H1 (cell line): ENCODE measurements at regions not wholly inside any gene's neighbourhood (a gene's known extent, or its start where the extent isn't known, plus 50 kb on each side); places are given as distances from the start of the nearest gene placed in this dataset.

Experiments used
- CTCF ChIA-PET: fragments of 300-600 bp; sonication (Branson Sonifier 250); formaldehyde crosslinking; loops from one replicate; lab custom pipeline; 2021; ENCODE audit not compliant: partially characterized antibody; lab: Charles Lee
- POLR2A ChIA-PET: fragments of 300-600 bp; sonication (Branson Sonifier 250); formaldehyde crosslinking; loops from one replicate; lab custom pipeline; 2021; ENCODE audit warnings: inconsistent platforms; ENCODE audit not compliant: partially characterized antibody; lab: Charles Lee
- DNase-seq, 2 experiments: peaks; one replicate each; pipeline versions ENCODE4 v3.0.0 to v3.0.0-alpha.2; 2010 to 2022; ENCODE audit warnings: low spot score in 2 of 2, low read depth in 1 of 2, mixed read lengths in 1 of 2
- FAIRE-seq: peaks from 2 replicates; lab custom pipeline; 2011; peaks lifted over from hg19 to GRCh38; lab: Jason Lieb, UNC
- H2AFZ ChIP-seq: 2 replicates; pipeline ENCODE4 v1.8.1; 2012; ENCODE audit warnings: low read length, inconsistent platforms
- H2AK5ac ChIP-seq: 2 replicates; pipeline ENCODE4 v1.6.1; 2013; ENCODE audit warnings: low read depth, low read length
- H2BK120ac ChIP-seq: replicated peaks from 2 replicates; pipeline ENCODE3; 2013; ENCODE audit warnings: low read depth, low read length, inconsistent platforms
- H2BK12ac ChIP-seq: 2 replicates; pipeline ENCODE4 v1.6.1; 2013; ENCODE audit warnings: low read depth, low read length
- H2BK15ac ChIP-seq: 2 replicates; pipeline ENCODE4 v1.6.1; 2013; ENCODE audit warnings: low read length
- H2BK20ac ChIP-seq: 2 replicates; pipeline ENCODE4 v1.6.1; 2013; ENCODE audit warnings: low read length
- H2BK5ac ChIP-seq: 2 replicates; pipeline ENCODE4 v1.6.1; 2013; ENCODE audit warnings: low read depth, low read length
- H3K14ac ChIP-seq: 2 replicates; pipeline ENCODE4 v1.6.1; 2013; ENCODE audit warnings: inconsistent platforms; ENCODE audit not compliant: insufficient read length
- H3K18ac ChIP-seq: 2 replicates; pipeline ENCODE4 v1.6.1; 2013; ENCODE audit warnings: low read length; ENCODE audit errors: extremely low read depth
- H3K23ac ChIP-seq: 2 replicates; pipeline ENCODE4 v1.6.1; 2013; ENCODE audit warnings: inconsistent platforms; ENCODE audit not compliant: insufficient read length
- H3K23me2 ChIP-seq: 2 replicates; pipeline ENCODE4 v1.6.1; 2013; ENCODE audit warnings: low read depth, low read length
- H3K27ac ChIP-seq: 2 replicates; pipeline ENCODE4 v1.6.1; 2011; ENCODE audit warnings: low read depth, low read length, inconsistent platforms
- H3K27me3 ChIP-seq, 4 experiments: replicated peaks in 1 of 4; 1 replicate in 1 of 4; 2 replicates in 3 of 4; pipeline versions ENCODE4 v1.6.1 to v1.8.1; 2011 to 2013; ENCODE audit warnings: low read length in 3 of 4, mild to moderate bottlenecking in 3 of 4, inconsistent platforms in 2 of 4, mixed read lengths in 2 of 4, moderate library complexity in 1 of 4; ENCODE audit not compliant: control insufficient read depth in 3 of 4, insufficient read depth in 3 of 4; ENCODE audit errors: extremely low read depth in 1 of 4
- H3K36me3 ChIP-seq, 4 experiments: 2 replicates each; pipeline versions ENCODE4 v1.6.1 to v1.8.1; 2011 to 2013; ENCODE audit warnings: mild to moderate bottlenecking in 4 of 4, low read length in 3 of 4, moderate library complexity in 2 of 4, control low read depth in 1 of 4, inconsistent platforms in 1 of 4; ENCODE audit not compliant: insufficient read depth in 4 of 4, control insufficient read depth in 2 of 4
- H3K4ac ChIP-seq: replicated peaks from 2 replicates; pipeline ENCODE3; 2013; ENCODE audit warnings: low read length, low read depth, mixed read lengths, inconsistent platforms; ENCODE audit not compliant: insufficient read length
- H3K4me1 ChIP-seq, 4 experiments: replicated peaks in 1 of 4; 1 replicate in 1 of 4; 2 replicates in 3 of 4; pipeline versions ENCODE4 v1.6.1 to v1.8.1; 2011 to 2013; ENCODE audit warnings: low read length in 3 of 4, inconsistent platforms in 2 of 4, mixed read lengths in 1 of 4; ENCODE audit not compliant: insufficient read depth in 4 of 4, control insufficient read depth in 3 of 4
- H3K4me2 ChIP-seq, 2 experiments: 2 replicates each; pipeline versions ENCODE4 v1.6.1 to v1.8.1; 2011 to 2013; ENCODE audit warnings: low read depth in 2 of 2, low read length in 2 of 2, control low read depth in 1 of 2, inconsistent platforms in 1 of 2, mild to moderate bottlenecking in 1 of 2; ENCODE audit not compliant: insufficient read depth in 1 of 2
- H3K4me3 ChIP-seq, 4 experiments: fragments of 200-600, 300-600 bp in 1 of 4; sonication (generic), shearing (Covaris generic), sonication (Bioruptor Twin) in 1 of 4; 2 replicates each; pipeline versions ENCODE4 v1.5.1 to v1.8.1; 2011 to 2016; ENCODE audit warnings: low read length in 4 of 4, low read depth in 3 of 4, control low read depth in 2 of 4, inconsistent platforms in 2 of 4, mild to moderate bottlenecking in 2 of 4, mixed read lengths in 1 of 4, moderate library complexity in 1 of 4; ENCODE audit not compliant: insufficient read depth in 2 of 4; ENCODE audit errors: extremely low read depth in 1 of 4
- H3K56ac ChIP-seq: replicated peaks from 2 replicates; pipeline ENCODE3; 2013; ENCODE audit warnings: low read depth, mild to moderate bottlenecking, mixed read lengths, low read length, inconsistent platforms; ENCODE audit not compliant: insufficient read length
- H3K79me1 ChIP-seq: 2 replicates; pipeline ENCODE4 v1.6.1; 2013; ENCODE audit warnings: low read depth, low read length, control low read depth
- H3K79me2 ChIP-seq, 2 experiments: 2 replicates each; pipeline versions ENCODE4 v1.6.1 to v1.8.1; 2012 to 2013; ENCODE audit warnings: low read length in 2 of 2, mild to moderate bottlenecking in 2 of 2, inconsistent platforms in 1 of 2; ENCODE audit not compliant: insufficient read depth in 2 of 2, control insufficient read depth in 1 of 2
- H3K9ac ChIP-seq, 4 experiments: replicated peaks in 1 of 4; 1 replicate in 1 of 4; 2 replicates in 3 of 4; pipeline versions ENCODE4 v1.6.1 to v1.8.1; 2011 to 2013; ENCODE audit warnings: low read depth in 3 of 4, low read length in 3 of 4, control low read depth in 2 of 4, mild to moderate bottlenecking in 2 of 4, moderate library complexity in 2 of 4, inconsistent platforms in 1 of 4; ENCODE audit errors: extremely low read depth in 1 of 4
- H3K9me3 ChIP-seq, 2 experiments: 2 replicates each; pipeline versions ENCODE4 v1.6.1 to v1.8.1; 2012 to 2013; ENCODE audit warnings: mild to moderate bottlenecking in 2 of 2, moderate library complexity in 2 of 2, control low read depth in 1 of 2, inconsistent platforms in 1 of 2, low read depth in 1 of 2, low read length in 1 of 2, mixed read lengths in 1 of 2; ENCODE audit not compliant: insufficient read depth in 2 of 2
- H4K20me1 ChIP-seq, 2 experiments: replicated peaks in 1 of 2; 2 replicates each; pipeline versions ENCODE3 to v1.8.1; 2011 to 2013; ENCODE audit warnings: inconsistent platforms in 2 of 2, low read length in 2 of 2, mild to moderate bottlenecking in 1 of 2; ENCODE audit not compliant: insufficient read depth in 2 of 2, control insufficient read depth in 1 of 2
- H4K5ac ChIP-seq: 2 replicates; pipeline ENCODE4 v1.6.1; 2013; ENCODE audit warnings: low read length, low read depth, mixed read lengths, inconsistent platforms; ENCODE audit not compliant: insufficient read length
- H4K8ac ChIP-seq: 2 replicates; pipeline ENCODE4 v1.8.0; 2013; ENCODE audit warnings: mild to moderate bottlenecking, moderate library complexity, low read length, inconsistent platforms; ENCODE audit not compliant: insufficient read depth; ENCODE audit errors: extremely low read depth
- H4K91ac ChIP-seq: replicated peaks from 2 replicates; pipeline ENCODE3; 2013; ENCODE audit warnings: low read length, mixed read lengths, inconsistent platforms; ENCODE audit not compliant: insufficient read length
- BCL11A ChIP-seq, 2 experiments: IDR thresholded peaks; one replicate each; pipeline ENCODE4 v1.6.1; 2011; ENCODE audit warnings: low read depth in 2 of 2, low read length in 2 of 2, mild to moderate bottlenecking in 2 of 2
- TEAD4 ChIP-seq: IDR thresholded peaks from 2 replicates; pipeline ENCODE4 v1.6.1; 2012; ENCODE audit warnings: low read depth, low read length, inconsistent platforms, mixed read lengths
- WGBS, 2 experiments: shearing (Covaris generic) in 1 of 2; methylation state at CpG; one replicate each; pipeline versions ENCODE4 v1.1.6 to v1.1.7; 2013 to 2015; ENCODE audit warnings: low lambda C conversion rate in 2 of 2, mixed read lengths in 2 of 2, inconsistent platforms in 1 of 2, low coverage in 1 of 2, missing lambda C conversion rate in 1 of 2; ENCODE audit not compliant: insufficient replicate concordance in 2 of 2, insufficient coverage in 1 of 2, insufficient read length in 1 of 2; ENCODE audit errors: extremely low coverage in 1 of 2, missing lambda C conversion rate in 1 of 2; 5-methylcytosine and 5-hydroxymethylcytosine counted together

DNA sequence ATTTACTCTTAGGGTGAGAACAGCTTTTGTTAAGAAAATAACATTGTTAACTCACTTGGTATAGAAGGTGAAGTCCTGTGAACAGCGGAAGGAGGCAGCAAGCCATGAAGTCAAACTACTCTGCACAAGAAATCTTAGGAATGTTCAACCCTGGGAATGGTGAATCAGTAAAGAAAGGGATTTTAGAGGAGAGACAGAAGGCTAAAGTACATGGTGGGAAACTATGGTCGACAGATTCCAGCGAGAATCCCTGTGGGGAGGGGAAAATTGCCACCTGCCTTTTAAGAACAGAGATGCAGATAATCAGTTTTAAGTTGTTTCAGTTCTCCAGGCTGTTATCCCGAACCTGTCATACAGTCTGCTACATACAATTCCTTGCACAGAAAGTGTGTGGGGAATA, 63.2 kb upstream of the PTPRR start:
- Histone ChIP-seq H4K5ac (no peak overlapping the region), H3K23ac (no peak overlapping the region), H2AFZ (peak overlapping the region; percentile 35; the same call in 1 of the 2 replicates), H3K9ac (no peak overlapping the region), H4K91ac (no peak overlapping the region), H3K27ac (no peak overlapping the region), H2BK20ac (no peak overlapping the region), H3K27me3 (no peaks in the 10 kb centered on the region), H4K8ac (no peak overlapping the region), H3K79me1 (no peaks in the 10 kb centered on the region), H3K4ac (no peak overlapping the region), H3K4me1 (peaks cover 0 to 5% (median 2%) of the 10 kb centered on the region in 4 experiments; a peak in 2 of 7 replicates), H2BK12ac (peak overlapping the region; percentile 27; the same call in 1 of the 2 replicates), H2BK120ac (no peak overlapping the region), H4K20me1 (no peaks in the 10 kb centered on the region), H2BK15ac (0 out of 2 replicates have a peak overlapping the region, but pooled peaks have one; percentile 22), H3K18ac (no peak overlapping the region), H3K9me3 (no peaks in the 10 kb centered on the region), H3K4me3 (no peak overlapping the region), H3K79me2 (no peaks in the 10 kb centered on the region), H3K36me3 (no peaks in the 10 kb centered on the region), H3K14ac (no peak overlapping the region), H3K4me2 (peak overlapping the region in 1 of 2 experiments; percentile 13; a peak in 1 of 4 replicates), H2BK5ac (no peak overlapping the region; the same call in 1 of the 2 replicates), H2AK5ac (no peak overlapping the region; the same call in 1 of the 2 replicates), H3K56ac (no peak overlapping the region), H3K23me2 (no peaks in the 10 kb centered on the region)
- 76% methylated on average over 4 of the region's 4 CpGs; no CpG with 5 or more reads in 1 of the 2 experiments for WGBS, 2 experiments
- CTCF ChIA-PET, result no interaction called here
- FAIRE-seq, result peak; percentile 19
- POLR2A ChIA-PET, result interaction anchor here (0.5 kb wide), 1 partner anchor 323 kb away, joined by 3 read pairs; no protein-coding TSS in a partner anchor
- DNase-seq, result no peak
- TF ChIP-seq BCL11A (IDR thresholded peaks at IDR 0.05; ENCODE audit: low read depth in 2 of 2, low read length in 2 of 2), result no peak
- peak; percentile 59; the same call in 1 of the 2 replicates for TF ChIP-seq TEAD4
